WERI-Rb-1 (cell line): ENCODE measurements at regions not wholly inside any gene's neighbourhood (a gene's known extent, or its start where the extent isn't known, plus 50 kb on each side); places are given as distances from the start of the nearest gene placed in this dataset.

ENCODE experiments used
- DNase-seq: peaks from one replicate; pipeline ENCODE4 v3.0.0-alpha.2; 2020
- H3K27ac ChIP-seq: fragments of 250-450 bp; sonication (Bioruptor Pico); 2 replicates; pipeline ENCODE4 v1.5.1; 2020; ENCODE audit warnings: mild to moderate bottlenecking, moderate library complexity
- H3K27me3 ChIP-seq: fragments of 250-450 bp; sonication (Bioruptor Pico); 2 replicates; pipeline ENCODE4 v1.5.1; 2021; ENCODE audit warnings: mild to moderate bottlenecking, low read depth, moderate library complexity; ENCODE audit not compliant: insufficient read depth, severe bottlenecking
- H3K36me3 ChIP-seq: fragments of 250-450 bp; sonication (Bioruptor Pico); 2 replicates; pipeline ENCODE4 v1.5.1; 2020; ENCODE audit warnings: mild to moderate bottlenecking, moderate library complexity
- H3K4me3 ChIP-seq: 2 replicates; pipeline ENCODE4 v1.5.1; 2011; ENCODE audit warnings: low read depth, mild to moderate bottlenecking, control low read depth, low read length
- H3K9me3 ChIP-seq: fragments of 250-450 bp; sonication (Bioruptor Pico); 2 replicates; pipeline ENCODE4 v1.5.1; 2021; ENCODE audit warnings: mild to moderate bottlenecking, moderate library complexity; ENCODE audit not compliant: severe bottlenecking
- TF ChIP-seq, protein P1 (sequence below): IDR thresholded peaks from 2 replicates; pipeline ENCODE4 v1.5.1; 2011; ENCODE audit warnings: low read depth, mild to moderate bottlenecking, control low read depth, inconsistent platforms, low read length

DNA sequence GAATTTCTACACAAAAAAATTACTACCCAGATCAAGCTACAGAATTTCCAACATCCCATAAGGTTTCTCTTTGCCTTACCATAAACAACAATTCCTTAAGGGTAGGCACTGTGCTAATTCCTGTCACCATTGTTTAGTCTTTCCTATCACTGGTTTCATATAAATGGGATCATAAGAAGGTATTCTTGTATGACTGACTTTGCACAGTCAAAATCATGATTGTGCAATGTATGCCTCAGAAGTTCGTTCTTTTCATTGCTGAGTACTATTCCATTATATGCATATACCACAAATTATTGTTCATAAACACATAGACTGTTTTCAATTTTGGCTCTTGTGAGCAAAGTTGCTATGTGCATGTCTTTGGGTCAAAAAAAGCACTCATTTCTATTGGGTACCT lies 611.6 kb upstream of the CADM1 start:
- H3K4me3 ChIP-seq: no peak overlapping the region
- no peak overlapping the region for H3K27ac ChIP-seq
- no peaks in the 10 kb centered on the region for H3K27me3 ChIP-seq
- H3K9me3 ChIP-seq: no peaks in the 10 kb centered on the region
- no peaks in the 10 kb centered on the region for H3K36me3 ChIP-seq
- TF ChIP-seq, protein P1, sequence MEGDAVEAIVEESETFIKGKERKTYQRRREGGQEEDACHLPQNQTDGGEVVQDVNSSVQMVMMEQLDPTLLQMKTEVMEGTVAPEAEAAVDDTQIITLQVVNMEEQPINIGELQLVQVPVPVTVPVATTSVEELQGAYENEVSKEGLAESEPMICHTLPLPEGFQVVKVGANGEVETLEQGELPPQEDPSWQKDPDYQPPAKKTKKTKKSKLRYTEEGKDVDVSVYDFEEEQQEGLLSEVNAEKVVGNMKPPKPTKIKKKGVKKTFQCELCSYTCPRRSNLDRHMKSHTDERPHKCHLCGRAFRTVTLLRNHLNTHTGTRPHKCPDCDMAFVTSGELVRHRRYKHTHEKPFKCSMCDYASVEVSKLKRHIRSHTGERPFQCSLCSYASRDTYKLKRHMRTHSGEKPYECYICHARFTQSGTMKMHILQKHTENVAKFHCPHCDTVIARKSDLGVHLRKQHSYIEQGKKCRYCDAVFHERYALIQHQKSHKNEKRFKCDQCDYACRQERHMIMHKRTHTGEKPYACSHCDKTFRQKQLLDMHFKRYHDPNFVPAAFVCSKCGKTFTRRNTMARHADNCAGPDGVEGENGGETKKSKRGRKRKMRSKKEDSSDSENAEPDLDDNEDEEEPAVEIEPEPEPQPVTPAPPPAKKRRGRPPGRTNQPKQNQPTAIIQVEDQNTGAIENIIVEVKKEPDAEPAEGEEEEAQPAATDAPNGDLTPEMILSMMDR: no peak
- DNase-seq: no peak

DNA sequence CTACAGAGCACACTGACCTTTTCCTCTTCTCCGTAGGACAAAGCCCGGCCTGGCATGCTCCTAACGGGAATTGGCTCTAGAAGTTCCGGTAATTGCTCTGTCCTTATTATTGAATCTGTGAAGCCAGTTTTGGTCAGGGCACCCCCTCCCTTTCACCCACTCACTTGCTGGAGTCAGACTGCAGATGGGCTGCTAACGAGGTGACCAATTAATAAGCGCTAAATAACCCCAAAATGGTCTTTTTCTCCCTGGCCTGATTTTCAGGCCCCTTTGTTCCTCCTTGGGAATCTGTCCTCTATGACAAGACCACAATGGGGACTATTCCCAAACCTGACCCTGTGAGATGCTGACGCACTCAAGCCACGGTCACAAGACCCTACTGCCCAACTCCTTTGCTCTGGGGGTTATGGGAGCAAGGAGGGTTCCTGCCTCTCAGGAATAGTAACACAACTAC lies 610.0 kb upstream of the CADM1 start:
- Histone ChIP-seq H3K27me3 (no peaks in the 10 kb centered on the region), H3K9me3 (no peaks in the 10 kb centered on the region), H3K36me3 (no peaks in the 10 kb centered on the region), H3K27ac (no peak overlapping the region), H3K4me3 (no peak overlapping the region)
- no peak for DNase-seq
- TF ChIP-seq, protein P1: no peak

DNA sequence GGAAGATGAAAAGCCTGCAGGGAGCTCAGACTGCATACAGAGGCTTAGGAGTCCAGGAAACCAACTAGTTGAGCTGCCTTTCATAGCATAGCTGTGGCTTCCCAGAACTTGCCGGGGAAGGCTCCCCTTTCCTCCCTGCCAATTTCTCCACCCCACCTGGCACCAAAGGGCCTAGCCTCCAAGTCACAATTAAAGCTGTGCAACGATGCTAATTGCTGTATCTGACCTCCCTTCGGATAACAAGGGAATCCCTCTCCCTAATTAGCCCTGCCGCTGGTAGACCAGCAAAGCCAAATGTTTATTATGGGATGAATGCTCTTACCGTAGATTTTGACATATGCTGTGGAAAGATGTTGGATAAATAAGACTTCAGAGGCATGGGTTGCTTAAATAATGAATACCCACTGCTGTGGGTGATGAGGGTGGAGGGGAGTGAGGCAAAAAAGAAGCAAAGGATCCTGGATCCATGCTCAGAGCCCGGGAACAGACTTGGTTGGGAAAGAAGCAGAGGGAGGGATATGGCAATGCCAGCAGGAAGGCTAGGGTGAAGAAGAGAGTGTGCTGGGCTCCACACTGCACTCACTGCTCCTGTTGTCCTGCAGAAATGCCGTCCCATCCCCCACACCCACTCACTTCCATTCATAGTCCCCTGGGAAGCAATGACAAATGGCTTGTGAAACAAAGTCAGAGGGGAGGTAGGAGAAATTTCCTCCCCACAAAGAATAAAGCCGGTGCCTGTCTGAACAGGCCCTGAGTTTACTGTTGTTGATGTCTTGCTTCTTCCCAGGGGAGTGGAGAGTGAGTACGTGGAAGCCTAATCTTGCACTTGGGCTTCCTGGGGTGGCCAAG lies 608.1 kb upstream of the CADM1 start:
- no peaks in the 10 kb centered on the region for H3K27me3 ChIP-seq
- no peaks in the 10 kb centered on the region for H3K36me3 ChIP-seq
- no peaks in the 10 kb centered on the region for H3K9me3 ChIP-seq
- H3K4me3 ChIP-seq: no peak overlapping the region
- TF ChIP-seq, protein P1: no peak
- no peak overlapping the region for H3K27ac ChIP-seq
- DNase-seq: no peak

DNA sequence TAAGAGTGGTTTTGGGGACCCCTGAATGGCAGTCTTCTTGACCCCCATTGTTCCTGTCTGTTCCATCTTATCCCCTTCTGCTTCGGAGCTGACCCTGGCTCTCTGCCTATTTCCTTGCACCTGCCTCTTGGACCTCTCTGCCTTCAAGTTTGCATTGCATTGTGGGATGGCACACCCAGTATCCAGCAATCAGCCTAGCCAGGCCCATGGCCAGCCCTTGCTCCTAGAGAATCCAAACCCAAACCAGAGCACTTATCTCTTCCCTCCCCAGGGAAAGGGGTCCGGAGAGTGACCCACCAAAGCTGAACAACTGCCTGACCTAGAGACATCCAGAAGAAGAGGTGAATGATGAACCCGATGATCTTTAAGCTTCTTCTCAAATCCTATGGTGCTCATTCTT lies 607.3 kb upstream of the CADM1 start:
- Histone ChIP-seq H3K36me3 (no peaks in the 10 kb centered on the region), H3K4me3 (no peak overlapping the region), H3K9me3 (no peaks in the 10 kb centered on the region), H3K27ac (no peak overlapping the region), H3K27me3 (no peaks in the 10 kb centered on the region)
- TF ChIP-seq, protein P1: no peak
- no peak for DNase-seq

DNA sequence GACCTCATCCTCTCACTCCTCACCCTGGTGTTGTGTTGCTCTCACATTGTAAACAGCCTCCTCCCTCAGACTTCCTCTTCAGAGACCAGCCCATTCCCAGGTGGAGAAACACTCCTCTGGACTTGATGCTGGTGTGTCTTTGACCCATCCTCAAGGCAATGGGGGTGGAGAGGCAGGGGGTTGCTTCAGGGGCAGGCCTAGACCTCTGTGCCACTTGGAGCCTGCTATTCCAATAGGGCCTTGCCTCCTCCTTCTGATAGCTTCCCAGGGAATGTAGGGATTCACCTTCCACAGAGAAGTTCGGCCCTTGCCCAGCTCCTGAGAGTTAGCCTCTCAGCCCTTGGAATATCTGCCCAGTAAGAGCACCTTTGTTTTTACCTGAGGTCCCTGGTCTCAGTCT lies 606.6 kb upstream of the CADM1 start:
- H3K9me3 ChIP-seq: no peaks in the 10 kb centered on the region
- no peaks in the 10 kb centered on the region for H3K36me3 ChIP-seq
- TF ChIP-seq, protein P1: no peak
- no peaks in the 10 kb centered on the region for H3K27me3 ChIP-seq
- no peak overlapping the region for H3K27ac ChIP-seq
- DNase-seq: no peak
- H3K4me3 ChIP-seq: no peak overlapping the region

DNA sequence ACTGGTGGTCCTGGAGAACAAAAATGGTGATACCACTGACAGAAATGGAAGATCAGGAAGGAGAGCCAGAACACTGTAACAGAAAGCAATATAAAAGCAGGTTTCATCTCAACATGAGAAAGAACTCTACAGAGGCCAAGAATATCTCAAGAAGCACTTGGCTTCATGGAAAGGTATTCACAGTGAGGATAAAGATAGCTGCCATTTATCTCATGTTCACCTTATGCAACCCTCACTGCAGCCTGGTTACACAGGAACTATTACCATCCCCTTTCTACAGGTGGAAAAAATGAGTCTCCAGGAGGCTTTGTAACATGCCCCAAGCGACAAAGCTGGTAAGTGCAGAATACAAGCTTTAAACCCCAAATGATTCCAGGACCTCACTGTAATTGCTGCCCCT lies 606.1 kb upstream of the CADM1 start:
- Histone ChIP-seq H3K27me3 (no peaks in the 10 kb centered on the region), H3K27ac (no peak overlapping the region), H3K4me3 (no peak overlapping the region), H3K9me3 (no peaks in the 10 kb centered on the region), H3K36me3 (no peaks in the 10 kb centered on the region)
- TF ChIP-seq, protein P1: no peak
- DNase-seq: no peak
